Urothelium cell line (cell line): ENCODE measurements at regions not wholly inside any gene's neighbourhood (a gene's known extent, or its start where the extent isn't known, plus 50 kb on each side); places are given as distances from the start of the nearest gene placed in this dataset.

ENCODE experiments used
- DNase-seq: peaks from one replicate; pipeline ENCODE4 v3.0.0; 2011; ENCODE audit warnings: low spot score, mixed read lengths
- FAIRE-seq: peaks from 2 replicates; lab custom pipeline; 2011; peaks lifted over from hg19 to GRCh38; lab: Jason Lieb, UNC

- FAIRE-seq (peak; percentile 9), DNase-seq (no peak)
Measured at GRCh38 chr12:9271875-9272274, 63.7 kb upstream of the PZP start.

GRCh38 chr12:9264546-9264945 lies 56.4 kb upstream of the PZP start:
- DNase-seq, result no peak
- FAIRE-seq, result no peak

GRCh38 chr12:9260931-9261330 lies 52.7 kb upstream of the PZP start:
- DNase-seq, result no peak
- FAIRE-seq, result no peak

GRCh38 chr12:9258676-9259075 lies 50.5 kb upstream of the PZP start:
- FAIRE-seq (no peak), DNase-seq (no peak)
